Neutrophil (primary cell): ENCODE measurements at regions not wholly inside any gene's neighbourhood (a gene's known extent, or its start where the extent isn't known, plus 50 kb on each side); places are given as distances from the start of the nearest gene placed in this dataset.

Experiments
- H3K27ac ChIP-seq: fragments of 200-600 bp; sonication (generic); 2 replicates; pipeline ENCODE4 v1.5.1; 2016; ENCODE audit warnings: mild to moderate bottlenecking, moderate library complexity
- H3K27me3 ChIP-seq: fragments of 200-600 bp; sonication (generic); 2 replicates; pipeline ENCODE4 v1.6.0; 2016; ENCODE audit warnings: mild to moderate bottlenecking
- H3K36me3 ChIP-seq: fragments of 200-600 bp; sonication (generic); 2 replicates; pipeline ENCODE4 v1.5.1; 2017
- H3K4me1 ChIP-seq, 2 experiments: fragments of 200-600 bp in 1 of 2; sonication (generic) in 1 of 2; 1 replicate in 1 of 2; 2 replicates in 1 of 2; pipeline versions ENCODE4 v1.5.1 to v1.6.1; 2013 to 2016; ENCODE audit warnings: low read depth in 1 of 2, low read length in 1 of 2, mild to moderate bottlenecking in 1 of 2, moderate library complexity in 1 of 2; ENCODE audit not compliant: control insufficient read depth in 1 of 2, insufficient read depth in 1 of 2
- H3K4me3 ChIP-seq, 2 experiments: fragments of 200-600 bp in 1 of 2; sonication (generic) in 1 of 2; 1 replicate in 1 of 2; 2 replicates in 1 of 2; pipeline ENCODE4 v1.5.1; 2013 to 2016; ENCODE audit warnings: low read depth in 1 of 2, low read length in 1 of 2, mild to moderate bottlenecking in 1 of 2, moderate library complexity in 1 of 2
- H3K9me3 ChIP-seq: fragments of 200-600 bp; sonication (generic); 2 replicates; pipeline ENCODE4 v1.5.1; 2016
- CTCF ChIP-seq: fragments of 200-600 bp; sonication (generic); IDR thresholded peaks from 2 replicates; pipeline ENCODE4 v1.5.1; 2016; ENCODE audit warnings: antibody characterized with exemption

GRCh38 chr1:87612956-87613355, 284.3 kb downstream of the LMO4 start:
- Histone ChIP-seq H3K4me1 (no peaks in the 10 kb centered on the region), H3K36me3 (no peaks in the 10 kb centered on the region), H3K9me3 (no peaks in the 10 kb centered on the region), H3K27me3 (no peaks in the 10 kb centered on the region), H3K4me3 (no peak overlapping the region), H3K27ac (no peak overlapping the region)
- TF ChIP-seq CTCF: no peak

- TF ChIP-seq CTCF: no peak
- Histone ChIP-seq H3K36me3 (no peaks in the 10 kb centered on the region), H3K4me3 (no peak overlapping the region), H3K4me1 (no peaks in the 10 kb centered on the region), H3K27me3 (no peaks in the 10 kb centered on the region), H3K27ac (no peak overlapping the region), H3K9me3 (no peaks in the 10 kb centered on the region)
Measured at GRCh38 chr1:87615491-87615890, 286.8 kb downstream of the LMO4 start.

- Histone ChIP-seq H3K4me3 (no peak overlapping the region), H3K27ac (no peak overlapping the region), H3K9me3 (no peaks in the 10 kb centered on the region), H3K27me3 (no peaks in the 10 kb centered on the region), H3K36me3 (no peaks in the 10 kb centered on the region), H3K4me1 (no peaks in the 10 kb centered on the region)
- TF ChIP-seq CTCF: no peak
Measured at GRCh38 chr1:87615901-87616300, 287.2 kb downstream of the LMO4 start.

- no peaks in the 10 kb centered on the region for H3K36me3 ChIP-seq
- H3K27ac ChIP-seq: no peak overlapping the region
- no peaks in the 10 kb centered on the region for H3K4me1 ChIP-seq
- H3K9me3 ChIP-seq: no peaks in the 10 kb centered on the region
- TF ChIP-seq CTCF: no peak
- no peak overlapping the region for H3K4me3 ChIP-seq
- no peaks in the 10 kb centered on the region for H3K27me3 ChIP-seq
Measured at GRCh38 chr1:87620807-87621206, 292.1 kb downstream of the LMO4 start.

- Histone ChIP-seq H3K9me3 (no peaks in the 10 kb centered on the region), H3K4me3 (no peak overlapping the region), H3K4me1 (no peaks in the 10 kb centered on the region), H3K27me3 (no peaks in the 10 kb centered on the region), H3K27ac (no peak overlapping the region), H3K36me3 (no peaks in the 10 kb centered on the region)
- no peak for TF ChIP-seq CTCF
Measured at GRCh38 chr1:87629673-87630072, 301.0 kb downstream of the LMO4 start.

- H3K27ac ChIP-seq: no peak overlapping the region
- TF ChIP-seq CTCF: no peak
- H3K4me1 ChIP-seq: no peaks in the 10 kb centered on the region
- H3K27me3 ChIP-seq: no peaks in the 10 kb centered on the region
- no peak overlapping the region for H3K4me3 ChIP-seq
- no peaks in the 10 kb centered on the region for H3K36me3 ChIP-seq
- no peaks in the 10 kb centered on the region for H3K9me3 ChIP-seq
Measured at GRCh38 chr1:87632232-87632631, 303.6 kb downstream of the LMO4 start.
